Stimulated activated naive B cell treated with anti-CD40 and anti-IgM and Interleukin-4, amounts not matched to agents 10 μg/mL and 1 μg/mL and 100 μg/mL, for 72 hours (primary cell): ENCODE measurements at regions not wholly inside any gene's neighbourhood (a gene's known extent, or its start where the extent isn't known, plus 50 kb on each side); places are given as distances from the start of the nearest gene placed in this dataset.
"Not testable (repeated sequence)": the region's sequence is repeated elsewhere in the genome, so short reads cannot be mapped to it uniquely, and the experiment has no call there.

Experiments used
- ATAC-seq, 2 donors: fragments of 150-1000 bp; cut with Tn5 transposase; replicated peaks; 2 replicates each; pipeline ENCODE4 v1.10.0; 2021; ENCODE audit warnings: moderate library complexity in 1 of 2
- DNase-seq: peaks from one replicate; pipeline ENCODE4 v3.0.0; 2021
- H3K27ac Mint-ChIP-seq: one replicate; pipeline ENCODE4 v1.8.0; 2022; ENCODE audit warnings: mild to moderate bottlenecking, mixed read lengths
- H3K27me3 Mint-ChIP-seq, 2 donors: one replicate each; pipeline ENCODE4 v1.8.0; 2022; ENCODE audit warnings: mixed read lengths in 2 of 2
- H3K36me3 Mint-ChIP-seq, 2 donors: one replicate each; pipeline ENCODE4 v1.8.0; 2022; ENCODE audit warnings: mixed read lengths in 2 of 2, mild to moderate bottlenecking in 1 of 2
- H3K4me1 Mint-ChIP-seq, 2 donors: one replicate each; pipeline ENCODE4 v1.8.0; 2022; ENCODE audit warnings: mixed read lengths in 2 of 2, mild to moderate bottlenecking in 1 of 2
- H3K4me3 Mint-ChIP-seq, 2 donors: one replicate each; pipeline ENCODE4 v1.8.0; 2022; ENCODE audit warnings: mild to moderate bottlenecking in 2 of 2, mixed read lengths in 2 of 2, moderate library complexity in 1 of 2
- H3K9me3 Mint-ChIP-seq, 2 donors: one replicate each; pipeline ENCODE4 v1.8.0; 2022; ENCODE audit warnings: mixed read lengths in 2 of 2, mild to moderate bottlenecking in 1 of 2

GRCh38 chr6:94245395-94245794, 826.0 kb upstream of the EPHA7 start:
- Mint-ChIP-seq H3K4me1 (no peaks in the 10 kb centered on the region), H3K9me3 (peaks cover 3 to 7% of the 10 kb centered on the region in 2 donors), H3K27ac (no peak overlapping the region), H3K36me3 (no peaks in the 10 kb centered on the region), H3K27me3 (no peaks in the 10 kb centered on the region), H3K4me3 (no peak overlapping the region)
- DNase-seq (no peak), ATAC-seq (no peak)

- Mint-ChIP-seq H3K27me3 (no peaks in the 10 kb centered on the region), H3K27ac (no peak overlapping the region), H3K4me1 (no peaks in the 10 kb centered on the region), H3K36me3 (no peaks in the 10 kb centered on the region), H3K4me3 (no peak overlapping the region), H3K9me3 (peaks cover 0 to 8% of the 10 kb centered on the region in 2 donors)
- ATAC-seq (no peak), DNase-seq (no peak)
Observed at GRCh38 chr6:94238868-94239267, 819.5 kb upstream of the EPHA7 start.

DNA sequence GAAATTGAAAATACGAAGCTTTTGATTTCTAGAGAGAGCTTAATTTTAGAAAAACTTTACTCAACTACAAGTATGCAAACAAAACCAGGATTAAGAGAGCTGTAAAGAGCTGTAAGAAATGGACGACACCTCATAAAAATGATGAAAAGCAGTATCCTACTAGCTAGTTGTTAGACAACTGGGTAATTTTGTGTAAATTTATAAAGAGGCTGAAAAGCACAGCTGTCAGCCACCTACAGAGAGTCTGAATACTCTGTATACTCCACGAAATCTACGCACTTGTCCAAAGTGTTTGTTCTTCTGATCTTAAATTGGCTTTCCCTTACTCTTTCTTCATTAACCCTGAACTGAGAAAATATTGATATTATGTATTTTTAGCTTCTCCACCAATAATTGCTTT, 808.4 kb upstream of the EPHA7 start:
- ATAC-seq (no peak), DNase-seq (no peak)
- no peaks in the 10 kb centered on the region for H3K27me3 Mint-ChIP-seq
- no peaks in the 10 kb centered on the region for H3K36me3 Mint-ChIP-seq
- no peaks in the 10 kb centered on the region for H3K9me3 Mint-ChIP-seq
- no peaks in the 10 kb centered on the region for H3K4me1 Mint-ChIP-seq
- no peak overlapping the region for H3K27ac Mint-ChIP-seq
- H3K4me3 Mint-ChIP-seq = no peak overlapping the region

DNA sequence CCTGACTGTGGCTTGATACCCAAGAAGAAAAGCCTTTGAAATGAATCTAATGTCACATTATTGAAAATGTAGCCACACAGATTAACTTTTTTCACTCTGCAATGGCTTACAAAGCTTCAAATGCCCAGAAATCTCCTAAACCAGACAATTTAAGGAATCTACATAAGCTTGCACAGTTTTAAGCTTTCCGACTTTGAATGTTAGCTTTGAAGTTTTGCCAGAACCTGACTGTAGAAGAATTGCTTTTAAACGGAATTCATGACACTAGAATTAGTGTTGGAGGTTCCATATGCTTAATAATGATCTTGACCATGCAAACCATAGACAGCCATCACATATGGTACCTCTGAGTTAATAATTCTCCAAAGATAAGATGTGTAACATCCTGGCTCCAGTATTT, 798.5 kb upstream of the EPHA7 start:
- Mint-ChIP-seq H3K9me3 (no peaks in the 10 kb centered on the region), H3K4me3 (no peak overlapping the region), H3K27me3 (no peaks in the 10 kb centered on the region), H3K4me1 (no peaks in the 10 kb centered on the region), H3K36me3 (no peaks in the 10 kb centered on the region), H3K27ac (no peak overlapping the region)
- ATAC-seq (no peak), DNase-seq (no peak)

GRCh38 chr6:94215552-94215951, 796.2 kb upstream of the EPHA7 start:
- Mint-ChIP-seq H3K4me1 (no peaks in the 10 kb centered on the region), H3K4me3 (no peak overlapping the region), H3K27ac (no peak overlapping the region), H3K36me3 (no peaks in the 10 kb centered on the region), H3K9me3 (no peaks in the 10 kb centered on the region), H3K27me3 (no peaks in the 10 kb centered on the region)
- DNase-seq (no peak), ATAC-seq (no peak)

- no peak overlapping the region for H3K4me3 Mint-ChIP-seq
- no peaks in the 10 kb centered on the region for H3K4me1 Mint-ChIP-seq
- no peaks in the 10 kb centered on the region for H3K9me3 Mint-ChIP-seq
- H3K27me3 Mint-ChIP-seq = no peaks in the 10 kb centered on the region
- H3K36me3 Mint-ChIP-seq = no peaks in the 10 kb centered on the region
- no peak for DNase-seq
- no peak for ATAC-seq
- no peak overlapping the region for H3K27ac Mint-ChIP-seq
Observed at GRCh38 chr6:94213226-94213625, 793.9 kb upstream of the EPHA7 start.

DNA sequence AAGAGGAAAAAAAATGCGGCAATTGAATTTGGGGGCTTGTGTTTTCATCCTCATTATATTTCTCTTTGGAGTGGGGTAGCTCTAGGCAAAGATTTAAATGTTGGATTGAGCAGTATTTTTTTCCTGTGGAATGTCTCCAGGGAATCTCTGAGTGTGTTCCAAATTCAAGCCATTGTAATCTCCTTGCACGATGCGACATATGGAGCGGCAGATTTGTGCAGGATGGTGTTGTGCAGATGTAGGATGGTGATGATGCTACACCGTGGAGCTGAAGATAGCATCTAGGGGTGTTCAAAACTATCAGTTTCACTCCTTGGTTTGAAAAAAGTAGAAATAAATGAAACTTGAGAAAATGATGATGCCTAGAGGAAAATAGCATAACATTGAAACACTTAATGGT, 777.5 kb upstream of the EPHA7 start:
- Mint-ChIP-seq H3K4me3 (no peak overlapping the region), H3K27me3 (no peaks in the 10 kb centered on the region), H3K36me3 (no peaks in the 10 kb centered on the region), H3K27ac (no peak overlapping the region), H3K4me1 (no peaks in the 10 kb centered on the region), H3K9me3 (peaks cover 0 to 4% of the 10 kb centered on the region in 2 donors)
- ATAC-seq = no peak
- DNase-seq = no peak

GRCh38 chr6:94190030-94190429, 770.7 kb upstream of the EPHA7 start:
- H3K36me3 Mint-ChIP-seq = no peaks in the 10 kb centered on the region
- no peak overlapping the region for H3K27ac Mint-ChIP-seq
- H3K4me1 Mint-ChIP-seq = no peaks in the 10 kb centered on the region
- no peaks in the 10 kb centered on the region for H3K27me3 Mint-ChIP-seq
- DNase-seq (no peak), ATAC-seq (no peak)
- H3K9me3 Mint-ChIP-seq = peaks cover 3 to 10% of the 10 kb centered on the region in 2 donors
- no peak overlapping the region for H3K4me3 Mint-ChIP-seq

DNA sequence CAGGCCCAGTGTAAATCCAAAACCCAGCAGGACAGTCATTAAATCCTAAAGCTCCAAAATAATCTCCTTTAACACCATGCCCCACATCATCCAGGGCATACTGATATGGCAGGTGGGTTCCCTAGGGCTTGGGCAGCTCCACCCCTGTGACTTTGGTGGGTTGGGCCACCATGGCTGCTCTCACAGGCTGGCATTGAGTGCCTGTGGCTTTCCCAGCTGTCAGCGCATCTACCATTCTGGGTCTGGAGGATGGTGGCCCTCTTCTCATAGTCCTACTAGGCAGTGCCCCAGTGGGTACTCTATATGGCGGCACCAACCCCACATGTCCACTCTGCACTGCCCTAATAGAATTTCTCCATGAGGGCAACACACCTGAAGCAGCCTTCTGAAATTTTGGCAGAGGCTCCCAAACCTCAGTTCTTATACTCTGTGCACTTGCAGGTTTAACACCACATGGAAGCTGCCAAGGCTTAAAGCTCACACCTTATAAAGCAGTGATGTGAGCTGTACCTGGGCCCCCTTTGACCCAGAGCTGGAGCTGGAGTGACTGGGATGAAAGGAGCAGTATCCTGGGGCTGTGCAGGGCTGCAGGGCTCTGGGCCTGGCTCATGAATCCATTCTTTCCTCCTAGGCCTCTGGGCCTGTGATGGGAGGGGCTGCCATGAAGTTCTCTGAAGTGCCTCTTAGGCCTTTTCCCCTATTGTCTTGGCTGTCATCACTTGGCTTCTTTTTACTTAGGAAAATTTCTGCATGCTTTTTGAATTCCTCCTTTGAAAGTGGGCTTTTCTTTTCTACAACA, 765.5 kb upstream of the EPHA7 start:
- DNase-seq (no peak), ATAC-seq (no peak)
- no peak overlapping the region for H3K4me3 Mint-ChIP-seq
- no peaks in the 10 kb centered on the region for H3K4me1 Mint-ChIP-seq
- H3K9me3 Mint-ChIP-seq = peaks cover 11 to 17% of the 10 kb centered on the region in 2 donors
- H3K27me3 Mint-ChIP-seq = no peaks in the 10 kb centered on the region
- no peaks in the 10 kb centered on the region for H3K36me3 Mint-ChIP-seq
- H3K27ac Mint-ChIP-seq = no peak overlapping the region

DNA sequence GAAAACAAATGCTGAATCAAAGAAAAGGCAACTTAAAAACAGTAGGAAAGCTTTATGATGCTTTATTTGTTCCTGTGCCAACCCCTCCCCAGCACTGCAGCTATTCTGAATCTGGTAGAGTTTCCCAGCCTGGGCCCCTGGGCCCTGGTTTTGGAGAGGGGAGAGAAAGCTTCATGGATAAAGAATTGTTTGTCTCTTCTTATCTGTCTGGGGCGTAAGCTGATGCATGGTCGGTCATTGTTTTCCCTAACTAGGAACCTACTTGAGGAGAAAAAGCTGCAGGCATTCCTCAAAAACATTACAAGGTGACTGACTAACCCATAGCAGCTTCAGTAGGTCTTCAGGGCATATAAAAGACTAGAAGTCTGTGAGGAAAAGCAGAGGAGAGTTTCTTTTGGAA, 758.1 kb upstream of the EPHA7 start:
- H3K9me3 Mint-ChIP-seq = no peaks in the 10 kb centered on the region
- no peaks in the 10 kb centered on the region for H3K36me3 Mint-ChIP-seq
- H3K27ac Mint-ChIP-seq = no peak overlapping the region
- H3K4me3 Mint-ChIP-seq = no peak overlapping the region
- H3K27me3 Mint-ChIP-seq = no peaks in the 10 kb centered on the region
- H3K4me1 Mint-ChIP-seq = no peaks in the 10 kb centered on the region
- no peak for DNase-seq
- no peak for ATAC-seq

DNA sequence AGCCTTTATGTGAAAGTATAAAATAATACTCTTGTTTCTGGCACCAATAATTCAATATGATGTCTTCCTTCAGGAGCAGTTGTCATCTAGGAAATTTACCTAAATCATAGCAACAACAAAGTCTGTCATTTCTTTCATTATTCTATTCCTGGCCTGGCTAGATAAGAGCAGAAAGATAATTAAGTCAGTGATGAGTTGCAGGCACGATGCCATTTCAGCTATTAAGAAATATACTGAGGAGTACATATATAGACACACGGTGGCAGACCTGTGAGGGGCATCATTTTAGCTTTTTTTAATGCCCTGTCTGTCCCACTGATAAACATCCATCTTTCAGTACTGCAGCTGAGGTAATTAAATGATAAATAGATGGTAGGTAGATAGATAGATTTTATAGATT, 756.1 kb upstream of the EPHA7 start:
- Mint-ChIP-seq H3K27me3 (no peaks in the 10 kb centered on the region), H3K27ac (no peak overlapping the region), H3K4me3 (no peak overlapping the region), H3K36me3 (no peaks in the 10 kb centered on the region), H3K4me1 (no peaks in the 10 kb centered on the region), H3K9me3 (peaks cover 0 to 6% of the 10 kb centered on the region in 2 donors)
- no peak for DNase-seq
- ATAC-seq = no peak

- Mint-ChIP-seq H3K27ac (no peak overlapping the region), H3K4me1 (no peaks in the 10 kb centered on the region), H3K27me3 (no peaks in the 10 kb centered on the region), H3K36me3 (no peaks in the 10 kb centered on the region), H3K9me3 (peaks cover 7 to 8% of the 10 kb centered on the region in 2 donors), H3K4me3 (no peak overlapping the region)
- ATAC-seq = no peak
- no peak for DNase-seq
Observed at GRCh38 chr6:94163877-94164276, 744.5 kb upstream of the EPHA7 start.

GRCh38 chr6:94150886-94151285, 731.5 kb upstream of the EPHA7 start:
- no peak for ATAC-seq
- H3K9me3 Mint-ChIP-seq = peaks cover 0 to 6% of the 10 kb centered on the region in 2 donors
- no peak overlapping the region for H3K4me3 Mint-ChIP-seq
- H3K27ac Mint-ChIP-seq = no peak overlapping the region
- no peaks in the 10 kb centered on the region for H3K4me1 Mint-ChIP-seq
- no peak for DNase-seq
- H3K36me3 Mint-ChIP-seq = no peaks in the 10 kb centered on the region
- no peaks in the 10 kb centered on the region for H3K27me3 Mint-ChIP-seq

DNA sequence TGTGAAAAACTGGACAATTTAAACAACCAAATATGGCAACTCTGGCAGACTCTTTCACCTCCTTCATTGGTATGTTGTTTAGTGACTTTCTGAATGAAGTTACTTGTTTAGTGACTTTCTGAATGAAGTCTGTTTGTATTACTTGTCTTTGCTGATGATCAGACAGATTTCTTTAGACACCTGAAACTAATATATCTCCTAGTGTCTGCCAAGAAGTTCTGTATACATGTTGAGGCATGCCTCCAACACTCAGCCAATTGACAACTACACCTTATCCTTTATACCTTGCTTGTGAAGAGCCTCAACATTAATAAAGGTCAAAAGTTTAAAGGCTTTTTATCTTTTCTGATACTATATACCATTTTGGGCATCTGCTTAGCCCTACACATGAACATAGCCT, 725.4 kb upstream of the EPHA7 start:
- H3K36me3 Mint-ChIP-seq = no peaks in the 10 kb centered on the region
- ATAC-seq = no peak
- no peak overlapping the region for H3K27ac Mint-ChIP-seq
- DNase-seq = no peak
- H3K4me3 Mint-ChIP-seq = no peak overlapping the region
- H3K4me1 Mint-ChIP-seq = no peaks in the 10 kb centered on the region
- no peaks in the 10 kb centered on the region for H3K9me3 Mint-ChIP-seq
- H3K27me3 Mint-ChIP-seq = no peaks in the 10 kb centered on the region

- H3K4me1 Mint-ChIP-seq, H3K27ac Mint-ChIP-seq, H3K4me3 Mint-ChIP-seq, H3K36me3 Mint-ChIP-seq, ATAC-seq, H3K9me3 Mint-ChIP-seq, DNase-seq, H3K27me3 Mint-ChIP-seq: not testable (repeated sequence)
Observed at GRCh38 chr6:94137178-94137577, 717.8 kb upstream of the EPHA7 start.

GRCh38 chr6:94133106-94133505, 713.7 kb upstream of the EPHA7 start:
- ATAC-seq (no peak), DNase-seq (no peak)
- no peaks in the 10 kb centered on the region for H3K4me1 Mint-ChIP-seq
- H3K4me3 Mint-ChIP-seq = no peak overlapping the region
- no peak overlapping the region for H3K27ac Mint-ChIP-seq
- H3K9me3 Mint-ChIP-seq = no peaks in the 10 kb centered on the region
- H3K36me3 Mint-ChIP-seq = no peaks in the 10 kb centered on the region
- no peaks in the 10 kb centered on the region for H3K27me3 Mint-ChIP-seq
